OCI-LY3 (cell line): ENCODE measurements at regions not wholly inside any gene's neighbourhood (a gene's known extent, or its start where the extent isn't known, plus 50 kb on each side); places are given as distances from the start of the nearest gene placed in this dataset.

Experiments
- EZH2phosphoT487 ChIP-seq: fragments of 200-600 bp; shearing (Covaris generic); IDR thresholded peaks from 2 replicates; pipeline ENCODE4 v1.6.1; 2018; ENCODE audit warnings: antibody characterized with exemption, mixed run types, low read depth
- TF ChIP-seq, protein P1 (sequence below): fragments of 200-600, 300-600 bp; sonication (generic); IDR thresholded peaks from 2 replicates; pipeline ENCODE4 v1.5.1; 2014; ENCODE audit warnings: antibody characterized with exemption, low read length, low read depth

DNA sequence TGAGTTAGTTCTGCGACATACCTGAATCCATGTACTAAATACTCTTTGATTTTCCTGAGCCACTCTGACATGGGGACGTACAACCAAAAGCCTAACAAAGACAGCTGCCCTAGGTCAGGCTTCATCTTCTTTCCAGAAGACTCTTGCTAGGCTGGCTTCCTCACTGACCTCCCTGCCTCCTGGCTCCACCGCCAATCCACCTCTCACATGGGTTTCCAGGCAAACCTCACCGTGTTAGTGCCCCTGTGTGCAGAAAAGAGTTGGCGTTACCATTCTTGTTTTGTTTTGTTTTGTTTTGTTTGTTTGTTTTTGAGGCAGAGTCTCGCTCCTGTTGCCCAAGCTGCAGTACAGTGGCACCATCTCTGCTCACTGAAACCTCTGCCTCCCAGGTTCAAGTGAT lies 135.3 kb downstream of the WSCD1 start:
- TF ChIP-seq, protein P1, sequence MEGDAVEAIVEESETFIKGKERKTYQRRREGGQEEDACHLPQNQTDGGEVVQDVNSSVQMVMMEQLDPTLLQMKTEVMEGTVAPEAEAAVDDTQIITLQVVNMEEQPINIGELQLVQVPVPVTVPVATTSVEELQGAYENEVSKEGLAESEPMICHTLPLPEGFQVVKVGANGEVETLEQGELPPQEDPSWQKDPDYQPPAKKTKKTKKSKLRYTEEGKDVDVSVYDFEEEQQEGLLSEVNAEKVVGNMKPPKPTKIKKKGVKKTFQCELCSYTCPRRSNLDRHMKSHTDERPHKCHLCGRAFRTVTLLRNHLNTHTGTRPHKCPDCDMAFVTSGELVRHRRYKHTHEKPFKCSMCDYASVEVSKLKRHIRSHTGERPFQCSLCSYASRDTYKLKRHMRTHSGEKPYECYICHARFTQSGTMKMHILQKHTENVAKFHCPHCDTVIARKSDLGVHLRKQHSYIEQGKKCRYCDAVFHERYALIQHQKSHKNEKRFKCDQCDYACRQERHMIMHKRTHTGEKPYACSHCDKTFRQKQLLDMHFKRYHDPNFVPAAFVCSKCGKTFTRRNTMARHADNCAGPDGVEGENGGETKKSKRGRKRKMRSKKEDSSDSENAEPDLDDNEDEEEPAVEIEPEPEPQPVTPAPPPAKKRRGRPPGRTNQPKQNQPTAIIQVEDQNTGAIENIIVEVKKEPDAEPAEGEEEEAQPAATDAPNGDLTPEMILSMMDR, result no peak
- no peak for TF ChIP-seq EZH2phosphoT487
